Subcutaneous abdominal adipose tissue (tissue), 5 donors: ENCODE measurements at regions not wholly inside any gene's neighbourhood (a gene's known extent, or its start where the extent isn't known, plus 50 kb on each side); places are given as distances from the start of the nearest gene placed in this dataset.

Experiments
- H3K27ac ChIP-seq: one replicate; pipeline ENCODE4 v1.7.0; 2013; ENCODE audit warnings: low read depth, mild to moderate bottlenecking, inconsistent platforms, low read length, moderate library complexity
- H3K27me3 ChIP-seq, 5 donors: one replicate each; pipeline ENCODE4 v1.7.0; 2013; ENCODE audit warnings: low read length in 5 of 5, inconsistent platforms in 1 of 5; ENCODE audit not compliant: control insufficient read depth in 5 of 5, insufficient read depth in 4 of 5
- H3K36me3 ChIP-seq, 5 donors: one replicate each; pipeline ENCODE4 v1.7.0; 2013; ENCODE audit warnings: low read length in 5 of 5; ENCODE audit not compliant: control insufficient read depth in 5 of 5, insufficient read depth in 5 of 5
- H3K4me1 ChIP-seq, 5 donors: one replicate each; pipeline ENCODE4 v1.7.0; 2013; ENCODE audit warnings: low read length in 5 of 5, mild to moderate bottlenecking in 3 of 5, moderate library complexity in 1 of 5; ENCODE audit not compliant: control insufficient read depth in 5 of 5, insufficient read depth in 5 of 5
- H3K4me3 ChIP-seq, 5 donors: one replicate each; pipeline ENCODE4 v1.7.0; 2013; ENCODE audit warnings: low read length in 5 of 5, low read depth in 1 of 5
- H3K9ac ChIP-seq, 5 donors: one replicate each; pipeline ENCODE4 v1.7.0; 2013; ENCODE audit warnings: low read length in 5 of 5, mild to moderate bottlenecking in 4 of 5, moderate library complexity in 3 of 5
- H3K9me3 ChIP-seq, 5 donors: one replicate each; pipeline ENCODE4 v1.7.0; 2013; ENCODE audit warnings: low read length in 5 of 5; ENCODE audit not compliant: control insufficient read depth in 5 of 5
- donor health status: healthy.
- donor health status: healthy.
- donor health status: healthy.
- donor health status: healthy.
- donor health status: healthy.

DNA sequence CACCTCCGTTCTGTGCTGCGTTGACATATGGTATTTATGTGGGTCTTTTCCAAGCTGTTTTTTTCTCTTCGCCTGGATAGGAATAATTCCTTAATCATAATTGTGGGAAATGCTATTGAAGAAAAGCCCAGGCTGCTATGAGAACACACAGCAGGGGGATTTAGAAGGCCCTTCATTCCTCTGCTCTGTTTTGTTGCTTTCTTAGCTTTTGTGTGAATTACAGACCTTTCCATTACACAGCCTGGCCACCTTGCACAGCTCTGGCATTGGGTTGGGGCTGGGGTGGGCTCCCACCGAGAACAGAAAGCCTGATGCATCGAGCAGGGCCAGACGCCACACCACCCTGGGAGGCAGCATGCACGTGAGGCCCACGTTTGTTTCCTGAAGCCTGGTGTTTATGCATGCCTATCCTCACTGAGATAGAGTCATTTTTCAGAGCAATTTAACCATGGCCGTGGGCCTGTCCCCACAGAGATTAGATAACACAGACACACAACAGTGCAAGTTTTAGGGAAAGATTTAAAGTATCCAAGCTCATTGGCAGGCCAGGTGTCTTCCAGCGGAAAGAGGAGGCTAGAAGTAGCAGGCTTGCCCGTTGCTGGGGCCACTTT, 287.6 kb upstream of the PWP1 start:
- H3K4me3 ChIP-seq, result no peak overlapping the region
- H3K9ac ChIP-seq, result no peak overlapping the region
- H3K9me3 ChIP-seq, result no peaks in the 10 kb centered on the region
- H3K27me3 ChIP-seq, result no peaks in the 10 kb centered on the region
- no peak overlapping the region for H3K27ac ChIP-seq
- H3K36me3 ChIP-seq, result no peaks in the 10 kb centered on the region
- peaks cover 0 to 5% (median 5%) of the 10 kb centered on the region in 5 donors for H3K4me1 ChIP-seq

DNA sequence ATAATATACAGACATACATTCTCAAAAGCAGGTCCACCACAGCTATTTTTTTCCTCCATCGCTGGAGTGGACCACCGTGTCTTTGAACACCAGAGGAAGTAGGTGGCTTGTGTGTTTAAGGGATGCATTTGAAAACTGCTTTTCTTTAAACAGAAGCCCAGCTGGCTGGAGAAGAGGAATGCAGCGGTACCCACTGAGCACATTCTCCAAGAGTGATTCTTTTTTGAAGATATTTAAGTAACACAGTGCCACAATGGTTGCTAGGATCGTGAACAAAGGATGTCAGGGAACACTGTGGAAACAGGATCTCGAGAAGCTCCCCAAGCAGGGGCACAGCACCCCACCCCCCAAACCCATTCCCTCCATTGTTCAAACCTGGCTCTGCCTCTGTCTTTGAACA, 286.6 kb upstream of the PWP1 start:
- H3K4me3 ChIP-seq, result no peak overlapping the region
- no peak overlapping the region for H3K27ac ChIP-seq
- no peaks in the 10 kb centered on the region for H3K36me3 ChIP-seq
- no peaks in the 10 kb centered on the region for H3K9me3 ChIP-seq
- no peaks in the 10 kb centered on the region for H3K27me3 ChIP-seq
- H3K9ac ChIP-seq, result no peak overlapping the region
- H3K4me1 ChIP-seq, result peaks cover 0 to 5% (median 5%) of the 10 kb centered on the region in 5 donors

DNA sequence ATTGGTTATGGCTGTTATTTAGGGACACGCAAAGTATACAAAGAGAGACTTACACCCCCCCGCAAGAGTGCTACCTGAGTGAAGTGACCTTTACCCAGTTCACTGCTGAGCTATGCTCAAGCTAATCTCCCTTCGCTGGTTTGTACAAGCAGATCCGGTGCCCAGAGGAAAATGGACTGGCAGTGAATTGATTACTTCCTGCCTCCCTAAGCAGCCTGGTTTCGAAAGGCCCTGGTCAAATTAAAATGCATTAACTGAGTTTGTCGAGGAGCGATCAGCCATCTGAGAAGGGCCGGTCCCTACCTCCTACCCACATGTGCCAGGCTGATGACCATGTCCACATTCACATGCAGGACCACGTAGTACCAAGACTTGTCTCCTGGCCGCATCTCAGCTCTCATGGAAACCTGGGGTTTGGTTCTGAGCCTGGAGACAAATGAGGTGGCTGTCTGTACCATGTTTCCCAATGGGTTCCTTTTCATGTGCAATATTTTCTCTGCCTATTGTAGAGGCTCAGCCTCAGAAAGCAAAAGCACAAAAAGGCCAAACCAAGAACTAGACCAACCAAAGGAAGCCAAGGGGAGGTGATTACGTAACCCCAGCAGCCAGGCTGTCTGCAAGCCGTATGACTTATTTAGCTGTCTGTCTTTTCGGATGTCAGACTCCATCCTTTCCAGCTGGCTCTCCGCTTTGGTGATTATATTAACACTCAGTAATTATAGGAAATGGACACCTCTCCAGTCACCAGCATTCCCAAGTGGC, 284.7 kb upstream of the PWP1 start:
- peaks cover 0 to 11% (median 9%) of the 10 kb centered on the region in 5 donors for H3K4me1 ChIP-seq
- H3K27ac ChIP-seq, result no peak overlapping the region
- H3K36me3 ChIP-seq, result no peaks in the 10 kb centered on the region
- no peaks in the 10 kb centered on the region for H3K9me3 ChIP-seq
- no peak overlapping the region for H3K9ac ChIP-seq
- no peaks in the 10 kb centered on the region for H3K27me3 ChIP-seq
- H3K4me3 ChIP-seq, result no peak overlapping the region

GRCh38 chr12:107402041-107403022, 283.3 kb upstream of the PWP1 start:
- H3K4me3 ChIP-seq, result no peak overlapping the region
- no peak overlapping the region for H3K9ac ChIP-seq
- H3K4me1 ChIP-seq, result peaks cover 0 to 12% (median 9%) of the 10 kb centered on the region in 5 donors
- H3K27me3 ChIP-seq, result peaks cover 0 to 3% (median 0%) of the 10 kb centered on the region in 5 donors
- no peak overlapping the region for H3K27ac ChIP-seq
- H3K9me3 ChIP-seq, result no peaks in the 10 kb centered on the region
- no peaks in the 10 kb centered on the region for H3K36me3 ChIP-seq

GRCh38 chr12:107404981-107405380, 280.6 kb upstream of the PWP1 start:
- Histone ChIP-seq H3K4me3 (no peak overlapping the region), H3K9ac (no peak overlapping the region), H3K4me1 (peaks cover 0 to 12% (median 9%) of the 10 kb centered on the region in 5 donors), H3K27me3 (peaks cover 0 to 9% (median 0%) of the 10 kb centered on the region in 5 donors), H3K9me3 (no peaks in the 10 kb centered on the region), H3K36me3 (no peaks in the 10 kb centered on the region), H3K27ac (no peak overlapping the region)

DNA sequence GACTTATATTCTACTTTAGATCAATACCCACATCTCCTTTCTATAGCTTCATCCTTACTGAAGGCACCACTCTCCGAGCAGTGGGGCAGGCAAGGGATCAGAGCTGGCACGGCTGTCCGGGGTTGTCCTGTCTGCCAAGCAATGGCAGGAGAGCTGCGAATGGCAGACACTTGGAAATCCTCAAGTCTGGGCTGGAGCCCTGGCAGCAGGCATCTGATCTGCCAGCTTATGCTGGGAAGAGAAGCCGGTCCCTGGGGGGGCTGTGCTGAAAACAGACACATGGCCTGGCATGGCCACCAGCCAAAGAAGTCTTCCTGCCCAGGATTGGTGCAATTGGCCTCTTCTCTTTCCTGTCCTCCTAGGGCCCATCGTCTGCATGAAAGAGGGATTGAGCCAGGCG, 280.2 kb upstream of the PWP1 start:
- Histone ChIP-seq H3K4me3 (no peak overlapping the region), H3K27me3 (peaks cover 0 to 9% (median 0%) of the 10 kb centered on the region in 5 donors), H3K9ac (no peak overlapping the region), H3K9me3 (no peaks in the 10 kb centered on the region), H3K4me1 (peaks cover 0 to 12% (median 9%) of the 10 kb centered on the region in 5 donors), H3K36me3 (no peaks in the 10 kb centered on the region), H3K27ac (no peak overlapping the region)

DNA sequence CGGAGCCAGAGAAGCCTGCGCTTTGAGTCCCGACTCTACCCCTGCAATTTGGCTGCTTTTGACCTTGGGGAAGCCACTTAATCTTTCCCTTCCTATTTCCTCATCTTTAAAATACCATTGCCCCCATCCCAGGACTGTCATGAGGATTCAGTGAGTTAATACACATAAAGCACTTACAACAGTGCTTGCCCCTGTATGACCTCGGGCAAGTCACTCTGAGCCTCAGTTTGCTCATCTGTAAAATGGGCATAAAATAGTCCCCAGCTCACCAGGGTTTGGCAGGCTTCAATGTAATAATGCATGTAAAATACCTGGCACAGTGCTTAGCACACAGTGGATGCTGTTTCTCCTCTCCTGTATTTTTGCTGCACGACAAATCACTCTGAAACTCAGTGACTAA, 278.7 kb upstream of the PWP1 start:
- no peak overlapping the region for H3K27ac ChIP-seq
- H3K9me3 ChIP-seq, result no peaks in the 10 kb centered on the region
- peaks cover 0 to 12% (median 3%) of the 10 kb centered on the region in 5 donors for H3K4me1 ChIP-seq
- no peak overlapping the region for H3K9ac ChIP-seq
- H3K4me3 ChIP-seq, result no peak overlapping the region
- no peaks in the 10 kb centered on the region for H3K36me3 ChIP-seq
- H3K27me3 ChIP-seq, result peaks cover 0 to 9% (median 0%) of the 10 kb centered on the region in 5 donors

- Histone ChIP-seq H3K4me1 (no peaks in the 10 kb centered on the region), H3K27me3 (peaks cover 0 to 9% (median 0%) of the 10 kb centered on the region in 5 donors), H3K9ac (no peak overlapping the region), H3K36me3 (no peaks in the 10 kb centered on the region), H3K4me3 (no peak overlapping the region), H3K27ac (no peak overlapping the region), H3K9me3 (no peaks in the 10 kb centered on the region)
These were observed 273.6 kb upstream of the PWP1 start for GRCh38 chr12:107411792-107412535.

GRCh38 chr12:107415071-107415470, 270.5 kb upstream of the PWP1 start:
- no peaks in the 10 kb centered on the region for H3K27me3 ChIP-seq
- H3K4me1 ChIP-seq, result no peaks in the 10 kb centered on the region
- no peaks in the 10 kb centered on the region for H3K9me3 ChIP-seq
- H3K4me3 ChIP-seq, result no peak overlapping the region
- no peak overlapping the region for H3K9ac ChIP-seq
- no peaks in the 10 kb centered on the region for H3K36me3 ChIP-seq
- H3K27ac ChIP-seq, result no peak overlapping the region
